ENCODE measurements at regions not wholly inside any gene's neighbourhood (a gene's known extent, or its start where the extent isn't known, plus 50 kb on each side); places are given as distances from the start of the nearest gene placed in this dataset.

DNA sequence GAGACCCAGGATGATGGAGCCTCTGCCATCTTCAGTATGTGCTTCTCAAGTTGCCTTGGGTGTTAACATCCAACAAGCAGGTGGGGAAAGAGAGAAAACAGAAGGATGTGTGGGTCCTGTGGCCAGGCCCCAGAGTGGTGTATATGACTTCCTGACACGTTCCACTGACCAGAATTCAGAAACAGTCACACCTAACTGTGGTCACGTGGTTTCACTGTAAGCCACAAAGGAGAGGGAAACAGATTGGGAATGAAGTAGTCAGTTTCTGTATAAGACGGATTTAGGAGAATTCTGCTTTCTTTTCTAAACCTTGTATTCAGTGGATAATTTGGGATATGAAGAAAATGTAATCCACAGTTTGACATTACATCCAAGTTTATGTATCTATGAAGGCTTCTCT, 454.1 kb upstream of the IL12A start:
- no peaks in the 10 kb centered on the region for H3K36me3 ChIP-seq
- no peaks in the 10 kb centered on the region for H3K9me3 ChIP-seq
- H3K27ac ChIP-seq, result no peak overlapping the region
- H3K4me1 ChIP-seq, result no peaks in the 10 kb centered on the region
- TF ChIP-seq, protein P1, sequence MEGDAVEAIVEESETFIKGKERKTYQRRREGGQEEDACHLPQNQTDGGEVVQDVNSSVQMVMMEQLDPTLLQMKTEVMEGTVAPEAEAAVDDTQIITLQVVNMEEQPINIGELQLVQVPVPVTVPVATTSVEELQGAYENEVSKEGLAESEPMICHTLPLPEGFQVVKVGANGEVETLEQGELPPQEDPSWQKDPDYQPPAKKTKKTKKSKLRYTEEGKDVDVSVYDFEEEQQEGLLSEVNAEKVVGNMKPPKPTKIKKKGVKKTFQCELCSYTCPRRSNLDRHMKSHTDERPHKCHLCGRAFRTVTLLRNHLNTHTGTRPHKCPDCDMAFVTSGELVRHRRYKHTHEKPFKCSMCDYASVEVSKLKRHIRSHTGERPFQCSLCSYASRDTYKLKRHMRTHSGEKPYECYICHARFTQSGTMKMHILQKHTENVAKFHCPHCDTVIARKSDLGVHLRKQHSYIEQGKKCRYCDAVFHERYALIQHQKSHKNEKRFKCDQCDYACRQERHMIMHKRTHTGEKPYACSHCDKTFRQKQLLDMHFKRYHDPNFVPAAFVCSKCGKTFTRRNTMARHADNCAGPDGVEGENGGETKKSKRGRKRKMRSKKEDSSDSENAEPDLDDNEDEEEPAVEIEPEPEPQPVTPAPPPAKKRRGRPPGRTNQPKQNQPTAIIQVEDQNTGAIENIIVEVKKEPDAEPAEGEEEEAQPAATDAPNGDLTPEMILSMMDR (IDR thresholded peaks at IDR 0.05), result no peak
- DNase-seq, result no peak
- H3K4me3 ChIP-seq, result no peak overlapping the region
- H3K9ac ChIP-seq (ENCODE audit: low read depth in 2 of 2, low read length in 2 of 2), result no peak overlapping the region
- intact Hi-C loops (cut with DNase I), result no loop called here
- no peaks in the 10 kb centered on the region for H3K27me3 ChIP-seq

DNA sequence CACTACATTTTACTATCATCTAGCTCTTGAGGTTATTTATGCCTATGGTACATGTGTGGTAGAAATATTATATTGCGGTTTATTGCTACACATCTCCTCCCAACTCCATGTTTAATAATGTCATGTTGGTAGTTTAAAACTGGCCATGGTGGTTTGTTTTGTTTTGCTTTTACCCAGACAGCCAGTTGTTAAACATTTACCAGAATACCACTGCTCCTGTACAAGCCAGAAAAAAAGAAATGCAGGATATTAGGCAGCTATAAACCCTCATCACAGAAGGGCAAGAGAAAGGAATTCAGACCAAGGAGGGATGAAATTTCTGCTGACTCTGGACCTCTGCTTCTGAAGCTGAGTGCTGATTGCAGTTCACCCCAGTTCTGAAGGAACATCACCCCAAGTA, 451.8 kb upstream of the IL12A start:
- H3K4me3 ChIP-seq, result no peak overlapping the region
- H3K36me3 ChIP-seq, result no peaks in the 10 kb centered on the region
- no peaks in the 10 kb centered on the region for H3K27me3 ChIP-seq
- H3K9me3 ChIP-seq, result no peaks in the 10 kb centered on the region
- no peaks in the 10 kb centered on the region for H3K4me1 ChIP-seq
- no peak overlapping the region for H3K9ac ChIP-seq (ENCODE audit: low read depth in 2 of 2, low read length in 2 of 2)
- TF ChIP-seq, protein P1 (IDR thresholded peaks at IDR 0.05), result no peak
- intact Hi-C loops (cut with DNase I), result no loop called here
- no peak for DNase-seq
- H3K27ac ChIP-seq, result no peak overlapping the region

DNA sequence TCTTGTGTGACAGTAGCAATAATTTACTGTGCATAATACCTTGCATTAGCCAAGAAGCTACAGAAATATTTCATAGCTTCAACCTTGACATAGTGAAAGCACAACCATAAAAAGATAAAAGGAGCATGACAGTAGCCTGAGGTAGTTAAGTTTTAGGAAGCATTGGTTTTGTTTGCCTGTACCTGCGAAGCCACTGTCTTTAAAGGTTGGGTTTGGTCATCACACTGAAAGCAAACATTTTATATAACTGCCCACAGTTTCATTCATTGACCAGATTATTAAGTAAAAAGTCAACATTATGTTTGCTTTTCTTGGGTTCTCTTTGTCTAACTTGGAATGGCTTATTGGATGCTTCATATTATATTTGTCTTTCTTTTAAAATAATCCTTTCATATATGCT, 450.1 kb upstream of the IL12A start:
- Histone ChIP-seq H3K9ac (ENCODE audit: low read depth in 2 of 2, low read length in 2 of 2) (no peak overlapping the region), H3K27ac (no peak overlapping the region), H3K9me3 (no peaks in the 10 kb centered on the region), H3K4me3 (no peak overlapping the region), H3K36me3 (no peaks in the 10 kb centered on the region), H3K4me1 (no peaks in the 10 kb centered on the region), H3K27me3 (no peaks in the 10 kb centered on the region)
- intact Hi-C loops (cut with DNase I), result no loop called here
- DNase-seq, result no peak
- TF ChIP-seq, protein P1 (IDR thresholded peaks at IDR 0.05), result no peak

DNA sequence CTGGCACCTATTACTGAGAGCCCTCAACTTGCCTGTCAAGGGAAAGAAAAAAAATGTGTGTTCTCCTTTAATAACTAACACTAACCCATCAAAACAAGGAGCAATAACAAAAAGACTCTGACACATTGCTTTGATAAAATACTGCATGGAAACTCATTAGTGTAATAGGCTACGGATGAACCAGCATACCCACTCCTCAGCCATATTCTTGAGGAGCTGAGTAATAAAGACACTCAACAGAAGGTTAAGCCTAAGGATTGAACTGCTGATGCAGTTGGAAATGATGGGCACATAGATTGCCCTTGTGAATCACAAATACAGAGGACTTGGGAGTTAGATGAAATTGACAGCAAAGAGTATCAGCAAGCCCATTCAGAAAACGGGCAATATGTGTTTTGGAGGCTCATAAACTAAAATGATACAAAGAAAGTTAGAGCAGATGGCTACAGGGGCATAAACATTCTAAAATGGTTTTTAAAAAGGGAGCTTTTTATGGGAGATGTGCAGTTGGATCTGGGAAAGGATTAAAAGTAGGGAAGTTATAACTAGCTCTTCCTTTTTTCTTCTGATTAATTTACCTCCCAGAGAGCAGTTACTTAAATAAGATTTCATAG, 447.6 kb upstream of the IL12A start:
- H3K27me3 ChIP-seq, result no peaks in the 10 kb centered on the region
- DNase-seq, result no peak
- no peaks in the 10 kb centered on the region for H3K4me1 ChIP-seq
- H3K27ac ChIP-seq, result no peak overlapping the region
- H3K36me3 ChIP-seq, result no peaks in the 10 kb centered on the region
- no peak overlapping the region for H3K4me3 ChIP-seq
- H3K9me3 ChIP-seq, result no peaks in the 10 kb centered on the region
- H3K9ac ChIP-seq (ENCODE audit: low read depth in 2 of 2, low read length in 2 of 2), result no peak overlapping the region
- intact Hi-C loops (cut with DNase I), result no loop called here
- TF ChIP-seq, protein P1 (IDR thresholded peaks at IDR 0.05), result no peak

DNA sequence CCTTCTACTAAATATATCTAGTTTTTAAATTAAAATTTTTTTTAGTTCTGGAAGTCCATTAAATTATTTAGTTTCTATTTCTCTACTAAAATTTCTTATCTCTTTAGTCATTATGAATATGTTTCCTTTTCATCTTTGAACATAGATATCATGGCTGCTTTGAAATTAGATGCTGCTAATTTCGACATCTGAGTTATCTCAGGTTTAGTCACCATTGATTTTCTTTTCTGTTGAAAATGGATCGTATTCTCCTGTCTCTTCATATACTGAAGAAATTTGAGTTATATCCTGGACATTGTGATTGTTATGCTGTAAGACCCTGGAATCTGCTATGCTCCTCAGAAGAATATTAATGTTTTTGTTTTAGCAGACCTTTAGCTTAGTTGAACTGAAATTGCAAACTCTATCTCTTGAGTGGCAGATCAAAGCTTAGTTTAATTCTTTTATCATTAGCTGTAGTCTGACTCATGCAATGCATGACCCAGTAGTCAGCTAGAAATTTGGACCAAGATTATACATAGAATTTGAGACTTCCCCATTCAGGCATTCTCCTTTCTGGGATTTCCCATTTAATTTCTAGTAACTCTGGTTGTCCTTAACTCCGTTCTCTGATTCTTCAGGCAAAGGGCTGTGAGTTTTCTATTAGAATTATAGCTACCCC, 439.8 kb upstream of the IL12A start:
- Histone ChIP-seq H3K27ac (no peak overlapping the region), H3K4me1 (no peaks in the 10 kb centered on the region), H3K9ac (ENCODE audit: low read depth in 2 of 2, low read length in 2 of 2) (no peak overlapping the region), H3K36me3 (no peaks in the 10 kb centered on the region), H3K27me3 (no peaks in the 10 kb centered on the region), H3K4me3 (no peak overlapping the region), H3K9me3 (no peaks in the 10 kb centered on the region)
- TF ChIP-seq, protein P1 (IDR thresholded peaks at IDR 0.05), result no peak
- DNase-seq, result no peak
- intact Hi-C loops (cut with DNase I), result no loop called here

Measured in colonic mucosa (tissue), 4 donors.